ENCODE measurements at regions not wholly inside any gene's neighbourhood (a gene's known extent, or its start where the extent isn't known, plus 50 kb on each side); places are given as distances from the start of the nearest gene placed in this dataset.

DNA sequence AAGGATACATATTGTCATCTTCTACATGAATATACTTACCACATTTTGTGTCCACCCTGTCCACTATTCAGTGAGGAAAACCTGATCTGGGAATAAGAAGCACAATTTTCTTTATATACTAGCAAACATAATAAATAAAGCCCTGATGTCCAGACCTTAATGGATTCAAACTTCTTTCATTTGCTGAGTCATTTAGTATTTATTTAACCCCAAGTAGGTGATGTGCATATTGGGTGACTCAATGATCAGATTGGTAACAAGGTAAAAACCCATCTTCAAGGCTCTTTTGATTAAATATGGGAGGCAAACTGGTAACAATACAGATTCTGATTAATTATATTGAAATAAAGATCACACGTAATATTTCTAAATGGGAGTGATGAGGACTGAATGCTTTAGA, 1159.8 kb upstream of the EYS start:
- FAIRE-seq = no peak
- intact Hi-C loops (cut with micrococcal nuclease) = no loop called here

More for the DNA sequence above, 1159.8 kb upstream of the EYS start:
- ChIA-PET CTCF (no interaction called here), POLR2A (no interaction called here)
- H3K9ac ChIP-seq (replicated peaks; ENCODE audit: extremely low read depth, insufficient read depth, low read length) = no peak overlapping the region
- no peaks in the 10 kb centered on the region for H3K79me2 ChIP-seq (ENCODE audit: control insufficient read depth, insufficient read depth, low read length)
- H3K27me3 ChIP-seq (ENCODE audit: control insufficient read depth in 2 of 2, insufficient read depth in 2 of 2, low read length in 2 of 2) = no peaks in the 10 kb centered on the region
- dilution Hi-C loops (cut with MboI; ENCODE audit: extremely low pct_ligation_motif_present, low sequenced_read_pairs) = no loop called here
- H2AFZ ChIP-seq (ENCODE audit: low read depth, low read length) = no peak overlapping the region
- H4K20me1 ChIP-seq (replicated peaks; ENCODE audit: control insufficient read depth, extremely low read depth, insufficient read depth, low read length) = no peaks in the 10 kb centered on the region
- peaks cover 2% of the 10 kb centered on the region for H3K9me3 ChIP-seq (replicated peaks; ENCODE audit: control insufficient read depth, insufficient read depth, low read length)
- no peak for DNase-seq (ENCODE audit: low read depth, low spot score)
- TF ChIP-seq MYC (IDR thresholded peaks at IDR 0.05; ENCODE audit: low read depth, low read length) (no peak), EZH2 (IDR thresholded peaks at IDR 0.05; ENCODE audit: borderline replicate concordance, low read depth, low read length, severe bottlenecking) (no peak), JUN (IDR thresholded peaks at IDR 0.05; ENCODE audit: borderline replicate concordance, insufficient read depth, insufficient read length, low read depth) (no peak), GATA2 (IDR thresholded peaks at IDR 0.05; ENCODE audit: insufficient read depth, insufficient read length, low read depth, low read length) (no peak), POLR2A (IDR thresholded peaks at IDR 0.05; ENCODE audit: low read depth, low read length) (no peak), POLR2AphosphoS5 (IDR thresholded peaks at IDR 0.05; ENCODE audit: insufficient read depth, low read depth, low read length) (no peak), FOS (IDR thresholded peaks at IDR 0.05; ENCODE audit: borderline replicate concordance, insufficient read depth, low read length) (no peak)
- TF ChIP-seq, protein P1, sequence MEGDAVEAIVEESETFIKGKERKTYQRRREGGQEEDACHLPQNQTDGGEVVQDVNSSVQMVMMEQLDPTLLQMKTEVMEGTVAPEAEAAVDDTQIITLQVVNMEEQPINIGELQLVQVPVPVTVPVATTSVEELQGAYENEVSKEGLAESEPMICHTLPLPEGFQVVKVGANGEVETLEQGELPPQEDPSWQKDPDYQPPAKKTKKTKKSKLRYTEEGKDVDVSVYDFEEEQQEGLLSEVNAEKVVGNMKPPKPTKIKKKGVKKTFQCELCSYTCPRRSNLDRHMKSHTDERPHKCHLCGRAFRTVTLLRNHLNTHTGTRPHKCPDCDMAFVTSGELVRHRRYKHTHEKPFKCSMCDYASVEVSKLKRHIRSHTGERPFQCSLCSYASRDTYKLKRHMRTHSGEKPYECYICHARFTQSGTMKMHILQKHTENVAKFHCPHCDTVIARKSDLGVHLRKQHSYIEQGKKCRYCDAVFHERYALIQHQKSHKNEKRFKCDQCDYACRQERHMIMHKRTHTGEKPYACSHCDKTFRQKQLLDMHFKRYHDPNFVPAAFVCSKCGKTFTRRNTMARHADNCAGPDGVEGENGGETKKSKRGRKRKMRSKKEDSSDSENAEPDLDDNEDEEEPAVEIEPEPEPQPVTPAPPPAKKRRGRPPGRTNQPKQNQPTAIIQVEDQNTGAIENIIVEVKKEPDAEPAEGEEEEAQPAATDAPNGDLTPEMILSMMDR (IDR thresholded peaks at IDR 0.05; ENCODE audit: extremely low read depth in 1 of 2, insufficient read depth in 1 of 2, low read depth in 1 of 2, low read length in 2 of 2) = no peak
- TF ChIP-seq, protein P2, sequence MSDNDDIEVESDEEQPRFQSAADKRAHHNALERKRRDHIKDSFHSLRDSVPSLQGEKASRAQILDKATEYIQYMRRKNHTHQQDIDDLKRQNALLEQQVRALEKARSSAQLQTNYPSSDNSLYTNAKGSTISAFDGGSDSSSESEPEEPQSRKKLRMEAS (IDR thresholded peaks at IDR 0.05; ENCODE audit: insufficient read depth, insufficient read length) = no peak
- BruUV-seq (replicated peaks) = no TSS peak
- no peak overlapping the region for H3K27ac ChIP-seq (ENCODE audit: insufficient read depth, low read depth, low read length)
- no peaks in the 10 kb centered on the region for H3K36me3 ChIP-seq (ENCODE audit: control insufficient read depth in 2 of 2, extremely low read depth in 1 of 2, insufficient read depth in 2 of 2, low read length in 2 of 2)
- no peaks in the 10 kb centered on the region for H3K4me1 ChIP-seq (ENCODE audit: control insufficient read depth, extremely low read depth, insufficient read depth, low read length)
- no peaks in the 10 kb centered on the region for H3K9me1 ChIP-seq (replicated peaks; ENCODE audit: control insufficient read depth, extremely low read depth, insufficient read depth, low read length)
- H3K4me3 ChIP-seq (replicated peaks in 1 of 3; ENCODE audit: insufficient read depth in 1 of 3, low read depth in 1 of 3, low read length in 3 of 3) = no peak overlapping the region
- H3K4me2 ChIP-seq (ENCODE audit: insufficient read depth, low read length) = no peak overlapping the region

All from endothelial cell of umbilical vein (primary cell).